OCI-LY7 (cell line): ENCODE measurements at regions not wholly inside any gene's neighbourhood (a gene's known extent, or its start where the extent isn't known, plus 50 kb on each side); places are given as distances from the start of the nearest gene placed in this dataset.

ENCODE experiments used
- BruUV-seq: library from RNA; stranded (reverse); fragments of 400-500 nt; replicated peaks from 2 replicates; lab custom pipeline; 2021; lab: Mats Ljungman, UMichigan
- CTCF ChIA-PET: fragments of 300-600 bp; sonication (Branson Sonifier 250); formaldehyde crosslinking; loops from one replicate; lab custom pipeline; 2022; ENCODE audit warnings: antibody characterized with exemption; ENCODE audit not compliant: unreplicated experiment; lab: Charles Lee
- POLR2A ChIA-PET: fragments of 300-600 bp; sonication (Branson Sonifier 250); formaldehyde crosslinking; loops from one replicate; lab custom pipeline; 2022; ENCODE audit warnings: antibody characterized with exemption; lab: Charles Lee
- DNase-seq: peaks from one replicate; pipeline ENCODE4 v3.0.0-alpha.2; 2015; ENCODE audit warnings: low spot score
- H2AFZ ChIP-seq: fragments of 200-600 bp; sonication (generic), shearing (Covaris generic); 2 replicates; pipeline ENCODE4 v1.6.1; 2014; ENCODE audit warnings: mild to moderate bottlenecking, antibody characterized with exemption, low read length, moderate library complexity
- H3K27ac ChIP-seq: fragments of 200-600 bp; sonication (generic); 2 replicates; pipeline ENCODE4 v1.5.1; 2014; ENCODE audit warnings: mixed run types, low read depth, mild to moderate bottlenecking, moderate library complexity, low read length, inconsistent platforms; ENCODE audit not compliant: poor library complexity, severe bottlenecking
- H3K36me3 ChIP-seq: fragments of 200-600 bp; sonication (generic); 2 replicates; pipeline ENCODE4 v1.6.1; 2014; ENCODE audit warnings: mild to moderate bottlenecking, antibody characterized with exemption, low read length, moderate library complexity, mixed read lengths; ENCODE audit not compliant: insufficient read depth
- H3K4me1 ChIP-seq: fragments of 200-600 bp; sonication (generic); 2 replicates; pipeline ENCODE4 v1.5.1; 2014; ENCODE audit warnings: mild to moderate bottlenecking, low read length; ENCODE audit not compliant: insufficient read depth, poor library complexity, severe bottlenecking
- H3K4me2 ChIP-seq: fragments of 200-600 bp; sonication (generic); 2 replicates; pipeline ENCODE4 v1.6.1; 2014; ENCODE audit warnings: mild to moderate bottlenecking, low read length
- H3K4me3 ChIP-seq: fragments of 200-600 bp; sonication (generic); 2 replicates; pipeline ENCODE4 v1.5.1; 2014; ENCODE audit warnings: mild to moderate bottlenecking, low read depth, low read length; ENCODE audit not compliant: poor library complexity, severe bottlenecking
- H3K79me2 ChIP-seq: fragments of 200-600 bp; sonication (generic); 2 replicates; pipeline ENCODE4 v1.6.1; 2016; ENCODE audit warnings: low read depth, mild to moderate bottlenecking, low read length, moderate library complexity, mixed read lengths; ENCODE audit not compliant: insufficient read depth
- H3K9me2 ChIP-seq: fragments of 200-600 bp; sonication (generic); 2 replicates; pipeline ENCODE4 v1.6.1; 2016; ENCODE audit warnings: mild to moderate bottlenecking, low read length, mixed read lengths; ENCODE audit not compliant: insufficient read depth
- H3K9me3 ChIP-seq: fragments of 200-600 bp; sonication (generic); 2 replicates; pipeline ENCODE4 v1.6.1; 2014; ENCODE audit warnings: mild to moderate bottlenecking, mixed run types, low read length, mixed read lengths
- H4K20me1 ChIP-seq: fragments of 200-600 bp; sonication (generic); 2 replicates; pipeline ENCODE4 v1.6.1; 2014; ENCODE audit warnings: mild to moderate bottlenecking, antibody characterized with exemption, low read length, moderate library complexity, mixed read lengths; ENCODE audit not compliant: insufficient read depth
- CTCF ChIP-seq: fragments of 200-600 bp; sonication (generic); conservative IDR thresholded peaks from 2 replicates; pipeline ENCODE4 v1.5.1; 2014; ENCODE audit warnings: mild to moderate bottlenecking, antibody characterized with exemption, low read length, moderate library complexity, mixed read lengths
- EZH2phosphoT487 ChIP-seq: fragments of 200-600 bp; sonication (generic); IDR thresholded peaks from 2 replicates; pipeline ENCODE4 v1.6.1; 2018; ENCODE audit warnings: low read depth, borderline replicate concordance, mild to moderate bottlenecking, mixed run types, antibody characterized with exemption, low read length, moderate library complexity, mixed read lengths
- intact Hi-C: fragments of 100-400 bp; cut with micrococcal nuclease; formaldehyde crosslinking; loops from one replicate; pipeline ENCODE4 v1.10.0; 2022; ENCODE audit not compliant: unreplicated experiment

DNA sequence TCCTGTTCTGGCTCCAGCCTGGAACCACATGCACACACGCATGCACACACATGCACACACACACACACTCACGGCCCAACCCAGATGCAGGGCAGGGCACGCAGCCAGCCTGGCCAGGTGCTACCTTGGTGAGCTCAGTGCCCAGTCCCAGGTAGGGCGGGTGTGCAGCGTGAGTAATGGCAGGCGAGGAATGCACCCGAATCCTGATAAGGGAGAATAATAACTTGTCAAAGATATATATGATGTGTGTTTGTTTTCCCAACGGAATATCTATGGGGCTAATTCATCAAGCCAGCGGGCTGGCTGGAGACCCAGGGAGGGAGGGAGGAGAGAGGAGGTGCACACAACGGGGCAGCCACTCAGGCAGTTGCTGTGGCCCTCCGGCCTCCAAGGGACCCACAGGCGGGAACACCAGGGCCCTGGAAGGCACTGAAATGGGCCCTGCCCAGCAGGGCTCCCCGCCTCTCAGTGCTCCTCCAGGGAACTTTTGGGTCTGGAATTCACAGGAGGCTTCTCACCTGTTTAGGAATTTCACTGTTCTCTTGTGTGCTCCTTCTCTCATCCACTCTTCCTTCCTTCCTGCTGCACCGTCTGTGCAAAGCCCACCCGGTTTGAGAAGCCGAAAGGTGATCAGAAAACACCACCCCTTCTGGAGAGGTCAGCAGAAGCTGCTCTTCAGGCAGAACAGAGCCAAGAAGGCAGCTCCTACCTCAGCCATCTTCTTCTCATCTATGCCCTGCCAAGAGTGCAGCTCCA is 79.0 kb downstream of the BUD13 start:
- H2AFZ ChIP-seq, result no peak overlapping the region
- H3K9me2 ChIP-seq, result no peaks in the 10 kb centered on the region
- DNase-seq, result no peak
- H3K9me3 ChIP-seq, result no peaks in the 10 kb centered on the region
- no peak overlapping the region for H3K4me3 ChIP-seq
- H3K79me2 ChIP-seq, result no peaks in the 10 kb centered on the region
- CTCF ChIA-PET, result no interaction called here
- H4K20me1 ChIP-seq, result no peaks in the 10 kb centered on the region
- POLR2A ChIA-PET, result no interaction called here
- no peak overlapping the region for H3K4me2 ChIP-seq
- no peaks in the 10 kb centered on the region for H3K4me1 ChIP-seq
- intact Hi-C loops, result loop anchor here (5.0 kb wide), 1 partner anchor 241 kb away; no protein-coding TSS in a partner anchor
- no peaks in the 10 kb centered on the region for H3K36me3 ChIP-seq
- TF ChIP-seq CTCF (no peak), EZH2phosphoT487 (no peak)
- no TSS peak for BruUV-seq
- no peak overlapping the region for H3K27ac ChIP-seq

DNA sequence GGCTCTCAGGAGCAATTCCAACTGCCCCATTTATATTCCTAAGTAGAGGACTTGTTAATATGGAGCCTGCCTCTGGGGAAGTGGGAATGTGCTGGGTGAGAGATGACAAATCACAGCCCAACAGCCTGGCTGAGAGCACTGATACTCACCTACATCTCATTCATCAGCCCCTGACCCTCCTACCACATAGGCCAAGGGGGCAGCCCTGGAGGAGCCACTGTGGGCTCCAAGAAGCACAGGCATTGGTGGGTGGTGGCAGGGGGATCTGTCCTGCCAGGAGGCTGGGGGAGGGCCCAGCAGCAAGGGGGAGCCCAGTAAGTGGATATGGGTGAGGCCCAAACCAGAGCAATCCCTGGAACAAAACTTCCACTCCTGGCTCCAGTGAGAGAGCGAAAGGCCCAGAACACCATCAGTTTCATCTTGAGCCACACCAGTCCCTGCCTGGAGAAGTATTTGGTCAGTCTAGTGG is 79.7 kb downstream of the BUD13 start:
- ChIA-PET POLR2A (no interaction called here), CTCF (no interaction called here)
- intact Hi-C loops, result loop anchor here (5.0 kb wide), 1 partner anchor 241 kb away; no protein-coding TSS in a partner anchor
- Histone ChIP-seq H3K36me3 (no peaks in the 10 kb centered on the region), H3K9me3 (no peaks in the 10 kb centered on the region), H3K4me3 (no peak overlapping the region), H3K79me2 (no peaks in the 10 kb centered on the region), H4K20me1 (no peaks in the 10 kb centered on the region), H3K9me2 (no peaks in the 10 kb centered on the region), H3K4me1 (no peaks in the 10 kb centered on the region), H3K27ac (no peak overlapping the region), H3K4me2 (no peak overlapping the region), H2AFZ (no peak overlapping the region)
- no peak for TF ChIP-seq EZH2phosphoT487
- TF ChIP-seq CTCF, result no peak
- BruUV-seq, result no TSS peak
- DNase-seq, result no peak
